BE2C (cell line): ENCODE measurements at regions not wholly inside any gene's neighbourhood (a gene's known extent, or its start where the extent isn't known, plus 50 kb on each side); places are given as distances from the start of the nearest gene placed in this dataset.

Experiments used
- DNase-seq: peaks from one replicate; pipeline ENCODE4 v3.0.0-alpha.2; 2020
- H3K27me3 ChIP-seq: fragments of 250-450 bp; sonication (Bioruptor Pico); 2 replicates; pipeline ENCODE4 v1.5.1; 2020; ENCODE audit warnings: mild to moderate bottlenecking
- H3K36me3 ChIP-seq: fragments of 250-450 bp; sonication (Bioruptor Pico); 2 replicates; pipeline ENCODE4 v1.5.1; 2020; ENCODE audit warnings: mild to moderate bottlenecking
- H3K4me1 ChIP-seq: fragments of 250-450 bp; sonication (Bioruptor Pico); 2 replicates; pipeline ENCODE4 v1.5.1; 2020
- H3K4me3 ChIP-seq: 2 replicates; pipeline ENCODE4 v1.5.1; 2011; ENCODE audit warnings: low read depth, low read length
- H3K9me3 ChIP-seq: fragments of 250-450 bp; sonication (Bioruptor Pico); 2 replicates; pipeline ENCODE4 v1.5.1; 2020
- CTCF ChIP-seq: IDR thresholded peaks from 2 replicates; pipeline ENCODE4 v1.5.1; 2012; ENCODE audit warnings: mild to moderate bottlenecking, low read depth, low read length

- Histone ChIP-seq H3K27me3 (no peaks in the 10 kb centered on the region), H3K4me3 (no peak overlapping the region), H3K4me1 (no peaks in the 10 kb centered on the region), H3K9me3 (no peaks in the 10 kb centered on the region), H3K36me3 (no peaks in the 10 kb centered on the region)
- no peak for DNase-seq
- no peak for TF ChIP-seq CTCF
Observed at GRCh38 chr2:120959426-120959825, 223.8 kb downstream of the GLI2 start.

- Histone ChIP-seq H3K4me1 (no peaks in the 10 kb centered on the region), H3K27me3 (no peaks in the 10 kb centered on the region), H3K4me3 (no peak overlapping the region), H3K9me3 (no peaks in the 10 kb centered on the region), H3K36me3 (no peaks in the 10 kb centered on the region)
- no peak for TF ChIP-seq CTCF
- no peak for DNase-seq
Observed at GRCh38 chr2:120960770-120961366, 225.2 kb downstream of the GLI2 start.

- no peaks in the 10 kb centered on the region for H3K36me3 ChIP-seq
- H3K9me3 ChIP-seq = no peaks in the 10 kb centered on the region
- no peak for DNase-seq
- no peaks in the 10 kb centered on the region for H3K27me3 ChIP-seq
- TF ChIP-seq CTCF = no peak
- H3K4me1 ChIP-seq = no peaks in the 10 kb centered on the region
- H3K4me3 ChIP-seq = no peak overlapping the region
Observed at GRCh38 chr2:120961396-120961795, 225.7 kb downstream of the GLI2 start.

- Histone ChIP-seq H3K36me3 (no peaks in the 10 kb centered on the region), H3K4me3 (no peak overlapping the region), H3K4me1 (no peaks in the 10 kb centered on the region), H3K27me3 (no peaks in the 10 kb centered on the region), H3K9me3 (no peaks in the 10 kb centered on the region)
- no peak for DNase-seq
- TF ChIP-seq CTCF = no peak
Observed at GRCh38 chr2:120963997-120964705, 228.5 kb downstream of the GLI2 start.

- H3K9me3 ChIP-seq = no peaks in the 10 kb centered on the region
- DNase-seq = no peak
- no peaks in the 10 kb centered on the region for H3K36me3 ChIP-seq
- no peak for TF ChIP-seq CTCF
- H3K27me3 ChIP-seq = no peaks in the 10 kb centered on the region
- H3K4me3 ChIP-seq = no peak overlapping the region
- no peaks in the 10 kb centered on the region for H3K4me1 ChIP-seq
Observed at GRCh38 chr2:120964819-120965218, 229.2 kb downstream of the GLI2 start.

- Histone ChIP-seq H3K36me3 (no peaks in the 10 kb centered on the region), H3K4me1 (no peaks in the 10 kb centered on the region), H3K9me3 (no peaks in the 10 kb centered on the region), H3K4me3 (no peak overlapping the region), H3K27me3 (no peaks in the 10 kb centered on the region)
- no peak for DNase-seq
- no peak for TF ChIP-seq CTCF
Observed at GRCh38 chr2:120966510-120967254, 231.0 kb downstream of the GLI2 start.
